HG03159 (cell line): ENCODE measurements at regions not wholly inside any gene's neighbourhood (a gene's known extent, or its start where the extent isn't known, plus 50 kb on each side); places are given as distances from the start of the nearest gene placed in this dataset.

Experiments
- ATAC-seq: cut with Tn5 transposase; IDR thresholded peaks from one replicate; pipeline ENCODE4 v1.9.1; 2021; ENCODE audit warnings: mild to moderate bottlenecking, moderate library complexity; ENCODE audit not compliant: unreplicated experiment

DNA sequence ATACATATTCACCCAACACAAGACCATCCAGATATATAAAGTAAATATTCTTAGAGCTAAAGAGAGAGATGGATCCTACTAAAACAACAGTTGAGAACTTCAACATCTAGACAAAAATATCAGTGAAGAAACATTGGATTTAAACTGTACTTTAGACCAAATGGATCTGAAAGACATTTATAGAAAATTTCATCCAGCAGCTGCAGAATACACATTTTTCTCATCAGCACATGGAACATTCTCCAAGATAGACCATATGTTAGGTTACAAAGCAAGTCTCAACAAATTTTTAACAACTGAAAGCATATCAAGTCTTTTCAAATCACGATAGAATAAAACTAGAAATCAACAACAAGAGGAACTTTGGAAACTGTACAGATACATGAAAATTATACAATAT, 369.0 kb upstream of the CCDC54 start:
- ATAC-seq, result no peak

DNA sequence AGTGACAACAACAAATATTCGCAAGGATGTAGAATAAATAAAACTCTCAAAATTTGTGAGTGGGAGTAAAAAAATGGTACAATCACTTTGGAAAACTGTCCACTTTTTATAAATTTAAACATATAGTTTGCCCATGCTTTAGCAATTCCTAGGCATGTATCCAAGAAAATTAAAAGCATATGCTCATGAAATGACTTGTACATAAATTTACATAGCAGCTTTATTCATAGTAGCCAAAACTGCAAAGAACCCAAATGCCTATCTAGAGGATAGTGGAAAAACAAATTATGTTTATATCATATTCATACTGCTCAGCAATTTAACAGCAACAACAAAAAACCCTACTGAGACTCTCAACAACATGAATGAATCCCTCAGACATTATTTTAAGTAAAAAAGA, 363.6 kb upstream of the CCDC54 start:
- ATAC-seq, result no peak

GRCh38 chr3:107024551-107025026, 352.6 kb upstream of the CCDC54 start:
- no peak for ATAC-seq

GRCh38 chr3:107025961-107026360, 351.3 kb upstream of the CCDC54 start:
- ATAC-seq, result no peak

- ATAC-seq, result no peak
These were observed 349.2 kb upstream of the CCDC54 start for GRCh38 chr3:107028086-107028485.

- no peak for ATAC-seq
These were observed 348.6 kb upstream of the CCDC54 start for GRCh38 chr3:107028626-107029025.

GRCh38 chr3:107032111-107032510, 345.1 kb upstream of the CCDC54 start:
- no peak for ATAC-seq

- ATAC-seq, result no peak
These were observed 343.1 kb upstream of the CCDC54 start for GRCh38 chr3:107034142-107034541.

GRCh38 chr3:107035176-107035575, 342.1 kb upstream of the CCDC54 start:
- no peak for ATAC-seq

DNA sequence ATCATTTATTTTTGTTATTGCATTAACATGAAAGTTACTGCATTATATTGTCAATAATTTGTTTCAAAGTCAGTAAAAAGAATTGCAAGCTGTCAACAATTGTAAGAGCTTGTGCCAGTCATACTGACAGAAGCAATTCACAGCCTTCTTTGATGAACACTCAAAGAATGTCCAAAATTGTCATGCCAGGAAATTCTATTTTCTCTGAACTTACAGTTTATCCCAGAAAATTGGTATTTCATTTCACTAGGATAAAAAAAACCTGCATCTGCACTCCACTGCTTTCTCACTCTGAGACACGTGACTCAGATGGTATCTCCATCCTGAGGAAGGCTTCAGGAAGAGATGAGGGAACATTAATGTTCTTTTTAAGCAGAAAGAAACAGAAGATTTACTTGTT, 332.6 kb upstream of the CCDC54 start:
- ATAC-seq, result no peak

DNA sequence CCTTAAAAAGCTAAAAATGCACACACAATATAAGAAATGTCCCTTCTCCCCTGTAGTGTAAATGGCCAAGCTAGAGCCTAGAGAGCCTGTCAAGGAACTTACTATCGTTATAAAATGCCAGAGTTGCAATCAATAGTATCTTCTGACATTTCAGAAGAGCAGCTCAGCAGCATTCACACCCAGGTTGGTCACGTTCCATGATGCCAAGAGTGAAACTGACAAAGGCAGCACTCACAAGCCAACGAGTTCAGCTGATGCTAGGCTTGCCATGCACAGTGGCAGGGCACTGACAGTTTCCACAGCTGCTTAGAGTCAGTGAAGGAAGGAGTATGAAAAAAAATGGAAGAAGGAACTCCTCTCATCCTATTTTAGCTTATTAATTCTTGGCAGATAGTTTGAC, 331.4 kb upstream of the CCDC54 start:
- no peak for ATAC-seq

DNA sequence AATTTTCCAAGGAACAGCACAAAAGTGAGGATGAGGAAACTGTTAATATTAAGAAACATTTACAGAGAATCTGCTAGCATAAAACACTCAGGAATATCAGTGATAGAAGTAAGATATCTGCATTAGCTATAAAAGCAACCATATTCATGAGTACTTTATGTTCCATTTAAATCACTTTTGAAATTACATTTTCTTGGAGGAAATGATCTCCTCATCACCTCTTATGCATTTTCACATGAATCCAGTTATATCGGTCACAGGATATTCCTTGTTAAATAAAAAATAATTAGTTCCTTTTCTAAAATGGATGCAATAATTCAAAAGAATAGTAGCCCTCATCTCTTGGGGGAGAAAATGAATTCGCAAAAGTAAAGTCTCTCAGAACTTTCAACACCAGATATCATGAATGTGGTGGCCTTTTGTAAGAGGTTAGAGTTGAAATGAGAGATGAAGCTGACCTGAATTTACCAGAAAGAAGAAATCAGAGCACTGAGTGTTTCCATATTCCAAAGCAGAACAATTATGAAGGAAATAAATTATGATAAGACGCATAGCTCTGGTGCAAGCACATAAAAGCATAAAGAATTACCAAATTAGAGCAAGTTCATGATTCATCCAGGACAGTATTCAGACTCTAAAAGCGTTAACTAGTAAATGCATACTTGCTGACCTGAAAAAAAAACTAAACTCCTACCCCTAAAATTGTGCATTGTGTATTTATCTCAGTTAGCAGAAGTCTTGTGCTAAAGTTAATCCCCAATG, 321.9 kb upstream of the CCDC54 start:
- no peak for ATAC-seq

DNA sequence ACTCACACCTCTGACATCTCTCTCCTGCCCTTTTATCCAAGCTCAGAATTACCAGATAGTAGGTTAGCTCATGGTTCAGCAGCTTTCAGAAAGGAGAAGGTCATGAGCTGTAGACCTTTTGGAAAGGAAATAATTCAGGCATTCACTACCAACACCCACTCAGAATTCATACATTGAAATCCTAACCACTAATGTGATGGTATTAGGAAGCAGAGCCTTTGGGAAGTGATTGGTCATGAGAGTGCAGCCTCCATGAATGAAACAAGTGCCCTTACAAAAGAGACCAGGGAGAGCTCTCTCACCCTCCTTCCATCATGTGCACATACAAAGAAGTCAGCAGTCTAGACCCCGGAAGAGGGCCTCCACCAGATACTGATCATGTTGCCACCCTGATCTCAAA, 315.8 kb upstream of the CCDC54 start:
- ATAC-seq, result no peak

DNA sequence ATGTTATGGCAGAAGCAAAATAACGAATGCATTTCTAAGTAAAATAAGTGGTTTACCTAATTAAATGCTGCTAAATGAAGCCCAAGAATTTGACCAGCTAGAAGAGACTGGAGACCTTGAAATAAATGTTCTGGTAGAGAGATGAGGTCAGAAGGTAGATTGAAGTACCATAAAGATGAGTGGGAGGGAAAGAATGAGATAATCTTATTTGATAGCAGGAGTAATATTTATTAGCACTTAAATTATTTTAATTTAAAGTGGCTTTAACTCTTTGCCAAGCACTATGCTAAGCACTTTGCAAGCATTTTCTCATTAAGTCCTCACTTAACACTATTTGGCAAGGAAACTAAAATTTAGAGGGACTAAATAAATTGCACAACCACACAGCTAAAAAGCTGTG, 314.9 kb upstream of the CCDC54 start:
- no peak for ATAC-seq

GRCh38 chr3:107062787-107063186, 314.5 kb upstream of the CCDC54 start:
- no peak for ATAC-seq

- no peak for ATAC-seq
These were observed 313.9 kb upstream of the CCDC54 start for GRCh38 chr3:107063351-107063750.

DNA sequence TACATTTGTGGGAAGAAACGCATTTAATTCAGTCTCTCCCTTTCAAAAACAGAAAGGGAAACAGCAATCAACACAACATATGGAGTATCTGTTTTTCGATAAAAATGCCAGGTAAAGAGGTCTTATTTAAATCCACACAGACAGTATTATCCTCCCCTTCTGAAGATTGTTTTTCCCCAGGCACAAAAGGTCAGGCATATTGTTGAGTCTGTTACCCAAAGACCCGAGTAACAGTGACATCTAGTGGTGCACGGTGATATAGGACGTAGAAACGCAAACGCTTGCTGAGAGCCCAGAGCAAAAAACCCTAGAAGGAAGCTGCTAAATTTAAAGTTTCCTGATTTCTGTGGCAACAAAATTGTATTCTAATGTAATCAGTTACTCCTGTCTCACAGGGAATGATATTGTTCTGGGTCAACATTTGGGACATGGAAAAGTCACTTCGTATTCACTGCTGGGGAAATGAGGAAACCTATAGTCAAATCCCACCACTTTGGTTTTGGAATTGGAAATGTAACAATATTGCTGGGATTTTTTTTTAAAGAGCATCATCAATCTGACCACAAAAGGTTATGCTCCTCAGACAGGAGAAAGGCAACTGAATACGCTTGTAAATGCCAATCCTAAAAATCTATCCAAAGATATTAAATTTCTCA, 312.7 kb upstream of the CCDC54 start:
- peak; percentile 98 for ATAC-seq

GRCh38 chr3:107065094-107065861, 312.0 kb upstream of the CCDC54 start:
- ATAC-seq, result no peak

- no peak for ATAC-seq
These were observed 309.8 kb upstream of the CCDC54 start for GRCh38 chr3:107067421-107067820.

DNA sequence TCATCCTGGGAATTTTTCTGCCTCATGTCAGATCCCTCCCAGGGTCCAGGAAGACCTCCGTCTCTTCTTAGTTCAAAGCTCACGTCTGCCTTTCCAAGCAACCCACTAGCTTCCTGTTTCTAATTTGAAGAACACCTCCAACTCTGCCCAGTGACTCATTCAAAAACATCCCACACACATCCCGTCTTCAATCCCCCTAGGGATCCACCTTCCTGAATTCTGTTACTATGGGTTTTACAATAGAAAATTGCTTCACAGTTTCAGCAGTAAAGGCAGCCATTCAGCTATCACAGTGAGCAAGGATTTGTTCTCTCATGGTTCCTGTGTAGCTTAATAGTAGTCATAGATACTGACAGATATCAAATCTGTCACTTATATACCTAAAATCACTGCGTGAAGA, 308.3 kb upstream of the CCDC54 start:
- no peak for ATAC-seq

- ATAC-seq, result no peak
These were observed 300.3 kb upstream of the CCDC54 start for GRCh38 chr3:107076946-107077345.

DNA sequence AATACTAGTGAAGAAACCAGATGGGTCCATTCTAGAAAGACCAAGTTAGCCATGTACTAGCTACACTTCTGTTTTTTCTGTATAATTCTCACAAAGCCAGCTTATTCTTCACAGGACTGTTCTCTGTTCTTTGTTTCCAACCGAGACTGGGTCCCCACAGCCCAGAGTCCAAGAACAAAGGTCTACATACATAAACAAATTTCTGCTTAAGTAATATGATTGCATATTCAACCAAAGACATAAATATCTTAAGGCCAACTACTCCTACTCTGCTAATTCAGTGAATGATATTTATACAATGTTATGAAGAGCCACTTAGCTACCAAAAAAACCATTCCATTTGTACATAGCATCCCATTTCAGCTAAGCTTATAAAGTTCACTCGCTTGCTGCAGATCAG, 299.8 kb upstream of the CCDC54 start:
- ATAC-seq, result no peak
